HCT116 (cell line): ENCODE measurements at regions not wholly inside any gene's neighbourhood (a gene's known extent, or its start where the extent isn't known, plus 50 kb on each side); places are given as distances from the start of the nearest gene placed in this dataset.
"Not testable (repeated sequence)": the region's sequence is repeated elsewhere in the genome, so short reads cannot be mapped to it uniquely, and the experiment has no call there.

ENCODE experiments used
- ATAC-seq: fragments of 200-7000 bp; cut with Tn5 transposase; 2 replicates; pipeline ENCODE4 v1.9.1; 2020; ENCODE audit warnings: mild to moderate bottlenecking, moderate library complexity
- BruUV-seq: library from RNA; stranded (reverse); fragments of 400-500 nt; replicated peaks from 2 replicates; lab custom pipeline; 2021; lab: Mats Ljungman, UMichigan
- CTCF ChIA-PET: fragments of 300-600 bp; sonication (Branson Sonifier 250); formaldehyde crosslinking; loops from one replicate; lab custom pipeline; 2021; ENCODE audit warnings: antibody characterized with exemption; lab: Charles Lee
- POLR2A ChIA-PET: fragments of 300-600, 350-600 bp; sonication (Branson Sonifier 250); formaldehyde crosslinking; loops from one replicate; lab custom pipeline; 2021; ENCODE audit warnings: antibody characterized with exemption; lab: Charles Lee
- RAD21 ChIA-PET, 2 experiments: fragments of 300-600 bp; sonication (Branson Sonifier 250); formaldehyde crosslinking; loops; one replicate each; lab custom pipeline; 2023; ENCODE audit warnings: low total read pairs in 2 of 2; ENCODE audit not compliant: uncharacterized antibody in 2 of 2, unreplicated experiment in 2 of 2, low non-redundant PET in 1 of 2; lab: Charles Lee
- DNase-seq: peaks from one replicate; pipeline ENCODE4 v3.0.0-alpha.2; 2010; ENCODE audit warnings: low read depth, low spot score
- H2AFZ ChIP-seq: fragments of 200-600 bp; shearing (Covaris generic), sonication (generic); 2 replicates; pipeline ENCODE4 v1.6.1; 2017; ENCODE audit warnings: low read depth, mixed run types, mixed read lengths, antibody characterized with exemption, low read length; ENCODE audit not compliant: poor library complexity, severe bottlenecking
- H3K27ac ChIP-seq: 2 replicates; pipeline ENCODE4 v1.5.1; 2012; ENCODE audit warnings: low read depth, low read length
- H3K27me3 ChIP-seq: fragments of 200-600 bp; sonication (generic); 2 replicates; pipeline ENCODE4 v1.6.1; 2016; ENCODE audit warnings: mixed run types, low read length, mixed read lengths; ENCODE audit not compliant: insufficient read depth
- H3K36me3 ChIP-seq, 2 experiments: fragments of 200-500 bp in 1 of 2; fragments of 200-600 bp in 1 of 2; sonication (Bioruptor generic) in 1 of 2; sonication (generic) in 1 of 2; 2 replicates each; pipeline versions ENCODE4 v1.5.1 to v1.6.1; 2014 to 2016; ENCODE audit warnings: low read length in 2 of 2, inconsistent platforms in 1 of 2, mixed read lengths in 1 of 2, mixed run types in 1 of 2; ENCODE audit not compliant: insufficient read depth in 2 of 2, control insufficient read depth in 1 of 2
- H3K4me1 ChIP-seq, 2 experiments: fragments of 200-600 bp in 1 of 2; sonication (generic) in 1 of 2; 2 replicates each; pipeline versions ENCODE4 v1.5.1 to v1.6.1; 2012 to 2017; ENCODE audit warnings: low read length in 2 of 2, inconsistent platforms in 1 of 2, mild to moderate bottlenecking in 1 of 2, mixed read lengths in 1 of 2, mixed run types in 1 of 2, moderate library complexity in 1 of 2; ENCODE audit not compliant: insufficient read depth in 2 of 2, control insufficient read depth in 1 of 2
- H3K4me2 ChIP-seq: fragments of 200-600 bp; sonication (generic); 2 replicates; pipeline ENCODE4 v1.6.1; 2017; ENCODE audit warnings: mixed run types, low read length, mixed read lengths
- H3K4me3 ChIP-seq, 2 experiments: fragments of 200-600 bp in 1 of 2; sonication (generic) in 1 of 2; replicated peaks in 1 of 2; 2 replicates each; pipeline ENCODE4 v1.5.1; 2011 to 2016; ENCODE audit warnings: low read length in 2 of 2, control low read depth in 1 of 2, low read depth in 1 of 2, mild to moderate bottlenecking in 1 of 2, mixed read lengths in 1 of 2, mixed run types in 1 of 2
- H3K79me2 ChIP-seq: fragments of 200-600 bp; sonication (generic); 2 replicates; pipeline ENCODE4 v1.6.1; 2017; ENCODE audit warnings: mild to moderate bottlenecking, mixed run types, low read length, moderate library complexity, mixed read lengths; ENCODE audit not compliant: insufficient read depth
- H3K9ac ChIP-seq: fragments of 200-600 bp; sonication (generic); 2 replicates; pipeline ENCODE4 v1.6.1; 2016; ENCODE audit warnings: low read length, mixed read lengths
- H3K9me2 ChIP-seq: fragments of 200-600 bp; sonication (generic), shearing (Covaris generic); 2 replicates; pipeline ENCODE4 v1.6.1; 2017; ENCODE audit warnings: mixed run types, mild to moderate bottlenecking, moderate library complexity; ENCODE audit not compliant: insufficient read depth
- H3K9me3 ChIP-seq, 2 experiments: fragments of 200-500 bp in 1 of 2; fragments of 200-600 bp in 1 of 2; sonication (Bioruptor generic) in 1 of 2; sonication (generic) in 1 of 2; 2 replicates each; pipeline ENCODE4 v1.6.1; 2014 to 2017; ENCODE audit warnings: low read length in 2 of 2, mixed read lengths in 2 of 2, inconsistent platforms in 1 of 2, low read depth in 1 of 2, mild to moderate bottlenecking in 1 of 2, mixed run types in 1 of 2, moderate library complexity in 1 of 2; ENCODE audit not compliant: control insufficient read depth in 1 of 2, insufficient read depth in 1 of 2
- H4K20me1 ChIP-seq: fragments of 200-600 bp; sonication (generic), shearing (Covaris generic); 2 replicates; pipeline ENCODE4 v1.6.1; 2017; ENCODE audit warnings: mixed run types, mild to moderate bottlenecking, moderate library complexity; ENCODE audit not compliant: insufficient read depth
- CEBPB ChIP-seq: IDR thresholded peaks from 2 replicates; pipeline ENCODE4 v1.6.1; 2012; ENCODE audit warnings: low read depth
- CTCF ChIP-seq, 3 experiments: fragments of 200-600 bp in 1 of 3; sonication (generic) in 1 of 3; IDR thresholded peaks in 2 of 3; conservative IDR thresholded peaks in 1 of 3; 2 replicates each; pipeline ENCODE4 v1.5.1; 2012 to 2017; ENCODE audit warnings: low read depth in 2 of 3, low read length in 2 of 3, antibody characterized with exemption in 1 of 3, borderline replicate concordance in 1 of 3, control low read depth in 1 of 3, mild to moderate bottlenecking in 1 of 3, mixed read lengths in 1 of 3, mixed run types in 1 of 3, moderate library complexity in 1 of 3; ENCODE audit not compliant: insufficient read depth in 1 of 3
- EGR1 ChIP-seq: IDR thresholded peaks from 2 replicates; pipeline ENCODE4 v1.6.1; 2012; ENCODE audit warnings: low read depth
- EZH2 ChIP-seq: fragments of 200-600 bp; sonication (generic); IDR thresholded peaks from 2 replicates; pipeline ENCODE4 v1.6.1; 2017; ENCODE audit warnings: antibody characterized with exemption, mixed run types
- EZH2phosphoT487 ChIP-seq: fragments of 200-600 bp; IDR thresholded peaks from 2 replicates; pipeline ENCODE4 v1.6.1; 2018; ENCODE audit warnings: antibody characterized with exemption, borderline replicate concordance
- FOSL1 ChIP-seq: IDR thresholded peaks from 2 replicates; pipeline ENCODE4 v1.6.1; 2012; ENCODE audit warnings: low read depth
- MAX ChIP-seq: IDR thresholded peaks from 2 replicates; pipeline ENCODE4 v1.6.1; 2012
- POLR2A ChIP-seq: IDR thresholded peaks from 2 replicates; pipeline ENCODE4 v1.7.0; 2011; ENCODE audit warnings: borderline replicate concordance; ENCODE audit not compliant: insufficient read depth, insufficient read length; ENCODE audit errors: extremely low read depth
- SIN3A ChIP-seq: IDR thresholded peaks from 2 replicates; pipeline ENCODE4 v1.6.1; 2012; ENCODE audit warnings: low read depth
- SRF ChIP-seq: IDR thresholded peaks from 2 replicates; pipeline ENCODE4 v1.6.1; 2012; ENCODE audit warnings: low read depth
- ZBTB33 ChIP-seq: IDR thresholded peaks from 2 replicates; pipeline ENCODE4 v1.6.1; 2011; ENCODE audit warnings: mild to moderate bottlenecking, low read length, moderate library complexity; ENCODE audit not compliant: insufficient replicate concordance; ENCODE audit errors: extremely low read depth
- ZFX ChIP-seq: fragments of 450-650 bp; IDR thresholded peaks from 2 replicates; pipeline ENCODE4 v1.6.1; 2017
- ZNF274 ChIP-seq: fragments of 200-500 bp; sonication (Bioruptor generic); IDR thresholded peaks from 2 replicates; pipeline ENCODE4 v1.6.1; 2014; ENCODE audit warnings: mild to moderate bottlenecking, low read depth, low read length, inconsistent platforms
- intact Hi-C: fragments of 100-400 bp; cut with micrococcal nuclease; formaldehyde crosslinking; loops from 2 replicates; pipeline ENCODE4 v1.10.0; 2022
- TF ChIP-seq, protein P1 (sequence below): IDR thresholded peaks from 2 replicates; pipeline ENCODE4 v1.6.1; 2012; ENCODE audit warnings: low read depth

DNA sequence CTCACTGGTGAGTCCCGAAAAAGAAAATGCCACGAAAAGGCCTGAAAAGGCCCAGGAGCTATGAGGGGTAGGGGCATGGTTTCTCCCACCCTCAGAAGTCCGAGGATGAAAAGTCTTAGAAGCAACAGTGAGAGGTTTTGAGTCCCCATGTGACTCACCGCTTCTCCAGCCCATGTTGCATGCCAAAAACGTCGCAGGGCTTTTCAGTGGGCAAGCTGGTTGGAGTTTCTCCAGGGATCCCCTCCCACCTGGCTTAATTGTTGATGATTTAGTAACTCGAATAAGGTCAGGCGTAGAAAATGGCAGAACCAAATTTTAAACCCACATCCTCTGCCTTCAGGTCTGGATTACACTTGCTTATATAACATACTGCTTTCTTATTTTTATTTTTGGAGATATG is 96.3 kb upstream of the ARMC3 start:
- DNase-seq, result no peak
- no peak overlapping the region for H3K9ac ChIP-seq
- no peaks in the 10 kb centered on the region for H3K36me3 ChIP-seq
- ATAC-seq, result no peak
- no peaks in the 10 kb centered on the region for H4K20me1 ChIP-seq
- H3K4me3 ChIP-seq, result no peak overlapping the region
- ChIA-PET CTCF (no interaction called here), RAD21 (no interaction called here)
- BruUV-seq, result no TSS peak
- intact Hi-C loops, result no loop called here
- TF ChIP-seq, protein P1, sequence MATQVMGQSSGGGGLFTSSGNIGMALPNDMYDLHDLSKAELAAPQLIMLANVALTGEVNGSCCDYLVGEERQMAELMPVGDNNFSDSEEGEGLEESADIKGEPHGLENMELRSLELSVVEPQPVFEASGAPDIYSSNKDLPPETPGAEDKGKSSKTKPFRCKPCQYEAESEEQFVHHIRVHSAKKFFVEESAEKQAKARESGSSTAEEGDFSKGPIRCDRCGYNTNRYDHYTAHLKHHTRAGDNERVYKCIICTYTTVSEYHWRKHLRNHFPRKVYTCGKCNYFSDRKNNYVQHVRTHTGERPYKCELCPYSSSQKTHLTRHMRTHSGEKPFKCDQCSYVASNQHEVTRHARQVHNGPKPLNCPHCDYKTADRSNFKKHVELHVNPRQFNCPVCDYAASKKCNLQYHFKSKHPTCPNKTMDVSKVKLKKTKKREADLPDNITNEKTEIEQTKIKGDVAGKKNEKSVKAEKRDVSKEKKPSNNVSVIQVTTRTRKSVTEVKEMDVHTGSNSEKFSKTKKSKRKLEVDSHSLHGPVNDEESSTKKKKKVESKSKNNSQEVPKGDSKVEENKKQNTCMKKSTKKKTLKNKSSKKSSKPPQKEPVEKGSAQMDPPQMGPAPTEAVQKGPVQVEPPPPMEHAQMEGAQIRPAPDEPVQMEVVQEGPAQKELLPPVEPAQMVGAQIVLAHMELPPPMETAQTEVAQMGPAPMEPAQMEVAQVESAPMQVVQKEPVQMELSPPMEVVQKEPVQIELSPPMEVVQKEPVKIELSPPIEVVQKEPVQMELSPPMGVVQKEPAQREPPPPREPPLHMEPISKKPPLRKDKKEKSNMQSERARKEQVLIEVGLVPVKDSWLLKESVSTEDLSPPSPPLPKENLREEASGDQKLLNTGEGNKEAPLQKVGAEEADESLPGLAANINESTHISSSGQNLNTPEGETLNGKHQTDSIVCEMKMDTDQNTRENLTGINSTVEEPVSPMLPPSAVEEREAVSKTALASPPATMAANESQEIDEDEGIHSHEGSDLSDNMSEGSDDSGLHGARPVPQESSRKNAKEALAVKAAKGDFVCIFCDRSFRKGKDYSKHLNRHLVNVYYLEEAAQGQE, result no peak
- TF ChIP-seq SRF, result no peak
- no peak for TF ChIP-seq SIN3A
- TF ChIP-seq ZBTB33, result no peak
- TF ChIP-seq EZH2phosphoT487, result no peak
- TF ChIP-seq MAX, result no peak
- TF ChIP-seq ZNF274, result no peak
- no peak for TF ChIP-seq CTCF (IDR thresholded peaks at IDR 0.05 in 2 of 3, conservative IDR thresholded peaks at IDR 0.05 in 1 of 3; ENCODE audit: borderline replicate concordance in 1 of 3, insufficient read depth in 1 of 3, low read depth in 2 of 3, low read length in 2 of 3)
- no peak for TF ChIP-seq ZFX
- no peak for TF ChIP-seq CEBPB
- no peak for TF ChIP-seq FOSL1
- TF ChIP-seq POLR2A, result no peak
- no peak for TF ChIP-seq EZH2
- TF ChIP-seq EGR1, result no peak
- TF ChIP-seq, all 23 proteins: peak for 0
- Histone ChIP-seq H3K27me3 (no peaks in the 10 kb centered on the region), H3K79me2 (no peaks in the 10 kb centered on the region), H2AFZ (no peak overlapping the region), H3K4me2 (no peak overlapping the region), H3K27ac (no peak overlapping the region), H3K4me1 (peaks cover 0 to 4% of the 10 kb centered on the region in 2 experiments; a peak in 1 of 4 replicates), H3K9me2 (no peaks in the 10 kb centered on the region), H3K9me3 (no peaks in the 10 kb centered on the region)
- POLR2A ChIA-PET, result interaction anchor here (1.3 kb wide), 1 partner anchor 8 kb away, joined by 5 read pairs; no protein-coding TSS in a partner anchor

DNA sequence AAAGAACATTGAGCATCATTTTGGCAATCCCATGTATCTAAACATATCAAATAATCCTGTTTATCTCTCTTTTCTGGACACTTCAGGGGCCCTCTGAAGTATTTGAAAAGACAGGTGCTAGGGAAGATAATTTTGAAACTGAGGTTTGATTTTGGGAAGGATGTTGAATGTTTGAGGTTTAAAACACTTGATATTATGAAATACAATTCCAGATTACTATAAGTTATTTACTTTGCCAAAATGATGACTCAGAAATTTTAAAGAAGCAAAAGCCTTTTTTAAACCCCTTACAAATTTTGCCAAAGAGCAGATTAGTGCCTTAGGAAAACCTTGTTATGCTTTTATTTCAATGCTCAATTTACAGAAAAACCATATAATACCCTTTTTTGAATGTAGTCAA is 99.1 kb upstream of the ARMC3 start:
- CTCF ChIA-PET, BruUV-seq, H3K36me3 ChIP-seq, RAD21 ChIA-PET, DNase-seq, POLR2A ChIA-PET, H3K27me3 ChIP-seq, H3K9me3 ChIP-seq, H3K9ac ChIP-seq, H3K27ac ChIP-seq, H3K4me2 ChIP-seq, H3K4me3 ChIP-seq, ATAC-seq, H3K9me2 ChIP-seq, H3K79me2 ChIP-seq, H4K20me1 ChIP-seq, H2AFZ ChIP-seq: not testable (repeated sequence)
- H3K4me1 ChIP-seq, result peaks cover 22 to 33% of the 10 kb centered on the region in 2 experiments
- intact Hi-C loops, result loop anchor here (10.0 kb wide), 1 partner anchor 824 kb away; the partner anchor contains the start of gene DNAJC1
